ENCODE measurements at regions not wholly inside any gene's neighbourhood (a gene's known extent, or its start where the extent isn't known, plus 50 kb on each side); places are given as distances from the start of the nearest gene placed in this dataset.
"Not testable (repeated sequence)": the region's sequence is repeated elsewhere in the genome, so short reads cannot be mapped to it uniquely, and the experiment has no call there.

DNA sequence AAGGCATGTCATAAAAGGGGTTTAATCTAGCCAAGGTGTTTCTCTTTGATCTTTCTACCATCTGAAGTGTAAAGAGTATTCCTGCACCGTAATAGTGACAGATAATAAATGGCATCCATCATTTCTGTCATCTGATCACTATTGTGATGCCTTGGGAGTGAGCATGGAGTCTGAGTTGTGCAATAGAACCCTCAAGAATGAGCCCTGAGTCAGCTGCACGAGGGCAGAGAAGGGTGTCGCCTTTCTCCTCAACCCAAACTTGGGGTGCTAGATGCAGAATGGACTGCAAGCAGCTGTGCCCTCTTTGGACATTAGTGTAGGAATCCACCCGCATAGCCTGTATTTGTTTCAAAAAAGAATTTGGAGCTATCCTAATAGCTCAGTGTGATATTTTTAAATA lies 115.2 kb downstream of the ZNF37A start:
- H3K27ac ChIP-seq (ENCODE audit: low read depth, low read length) = no peak overlapping the region
- H3K27me3 ChIP-seq (ENCODE audit: control insufficient read depth, insufficient read depth, low read length) = no peaks in the 10 kb centered on the region
- no peaks in the 10 kb centered on the region for H3K4me1 ChIP-seq (ENCODE audit: control insufficient read depth, insufficient read depth, low read length)
- no peaks in the 10 kb centered on the region for H3K36me3 ChIP-seq (ENCODE audit: control insufficient read depth, insufficient read depth, low read length)
- peaks cover 36% of the 10 kb centered on the region; the same call in 1 of the 2 replicates for H3K9me3 ChIP-seq (ENCODE audit: control insufficient read depth, insufficient read depth, low read depth, low read length)
- no peak overlapping the region for H3K4me3 ChIP-seq (ENCODE audit: low read depth, low read length)
- no peak overlapping the region for H3K9ac ChIP-seq (ENCODE audit: low read length)

DNA sequence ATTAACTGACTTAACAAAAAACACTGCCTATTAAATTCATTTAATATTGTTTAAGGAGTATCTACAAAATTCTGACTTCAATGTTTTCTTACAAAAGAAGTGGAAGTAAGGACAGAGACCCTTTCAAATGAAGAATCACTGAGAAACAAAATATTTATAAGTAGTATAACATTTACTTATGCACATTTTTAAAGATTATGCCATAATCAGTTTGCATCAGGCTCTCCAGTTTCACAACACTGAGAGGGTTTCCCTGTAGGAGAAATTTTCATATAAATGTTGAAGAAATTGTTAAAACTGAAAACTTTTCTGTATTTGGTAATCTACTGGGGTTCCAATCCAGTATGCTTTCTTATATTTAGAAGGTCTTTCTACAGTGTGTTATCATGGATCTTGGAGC lies 115.6 kb downstream of the ZNF37A start:
- H3K9me3 ChIP-seq (ENCODE audit: control insufficient read depth, insufficient read depth, low read depth, low read length) = peaks cover 34% of the 10 kb centered on the region; the same call in 1 of the 2 replicates
- H3K27ac ChIP-seq (ENCODE audit: low read depth, low read length); H3K4me1 ChIP-seq (ENCODE audit: control insufficient read depth, insufficient read depth, low read length); H3K36me3 ChIP-seq (ENCODE audit: control insufficient read depth, insufficient read depth, low read length); H3K4me3 ChIP-seq (ENCODE audit: low read depth, low read length); H3K27me3 ChIP-seq (ENCODE audit: control insufficient read depth, insufficient read depth, low read length); H3K9ac ChIP-seq (ENCODE audit: low read length): not testable (repeated sequence)

DNA sequence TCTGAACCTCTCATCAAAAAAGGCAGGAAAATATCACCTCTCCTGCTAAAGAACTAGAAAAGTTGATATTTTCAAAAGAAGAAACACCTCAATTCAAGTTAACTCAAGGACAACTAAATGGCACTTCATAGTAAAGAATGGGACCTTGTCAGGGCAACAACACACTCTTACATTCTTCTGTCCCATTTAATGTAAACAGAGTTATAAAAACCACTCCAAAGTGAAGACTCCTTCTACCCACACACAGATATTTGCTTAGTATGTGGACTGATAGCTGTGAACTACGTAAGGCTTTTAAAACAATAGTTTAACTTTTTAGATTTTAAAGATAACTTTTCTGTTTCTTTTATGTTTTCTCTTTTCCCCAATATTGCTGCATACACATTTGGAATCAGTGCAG lies 118.3 kb downstream of the ZNF37A start:
- H3K9ac ChIP-seq (ENCODE audit: low read length) = no peak overlapping the region
- no peak overlapping the region for H3K4me3 ChIP-seq (ENCODE audit: low read depth, low read length)
- peaks cover 38% of the 10 kb centered on the region; the same call in 1 of the 2 replicates for H3K9me3 ChIP-seq (ENCODE audit: control insufficient read depth, insufficient read depth, low read depth, low read length)
- no peak overlapping the region for H3K27ac ChIP-seq (ENCODE audit: low read depth, low read length)
- H3K4me1 ChIP-seq (ENCODE audit: control insufficient read depth, insufficient read depth, low read length) = no peaks in the 10 kb centered on the region
- H3K36me3 ChIP-seq (ENCODE audit: control insufficient read depth, insufficient read depth, low read length) = no peaks in the 10 kb centered on the region
- no peaks in the 10 kb centered on the region for H3K27me3 ChIP-seq (ENCODE audit: control insufficient read depth, insufficient read depth, low read length)

DNA sequence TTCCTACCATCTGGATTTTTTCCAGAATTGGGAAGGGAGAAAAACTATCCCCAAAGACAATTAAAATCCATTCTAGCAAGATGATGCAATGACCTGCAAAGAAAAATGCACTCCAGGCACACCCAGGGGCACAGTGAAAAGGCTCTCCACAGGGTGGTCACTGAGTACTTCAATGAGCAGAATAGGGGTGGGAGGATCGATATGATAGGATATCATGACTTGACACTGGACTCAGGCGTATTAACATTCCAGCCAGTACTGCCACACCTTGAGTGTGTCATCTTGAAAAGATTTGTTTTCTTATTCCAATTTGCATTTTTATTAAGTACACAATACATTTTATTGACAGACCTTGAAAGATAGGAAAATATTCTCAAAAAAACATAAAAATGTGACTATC lies 132.2 kb downstream of the ZNF37A start:
- Histone ChIP-seq H3K27ac (ENCODE audit: low read depth, low read length) (no peak overlapping the region), H3K9me3 (ENCODE audit: control insufficient read depth, insufficient read depth, low read depth, low read length) (peaks cover 46% of the 10 kb centered on the region; the same call in 1 of the 2 replicates), H3K36me3 (ENCODE audit: control insufficient read depth, insufficient read depth, low read length) (no peaks in the 10 kb centered on the region), H3K4me3 (ENCODE audit: low read depth, low read length) (no peak overlapping the region), H3K9ac (ENCODE audit: low read length) (no peak overlapping the region), H3K27me3 (ENCODE audit: control insufficient read depth, insufficient read depth, low read length) (no peaks in the 10 kb centered on the region), H3K4me1 (ENCODE audit: control insufficient read depth, insufficient read depth, low read length) (no peaks in the 10 kb centered on the region)

DNA sequence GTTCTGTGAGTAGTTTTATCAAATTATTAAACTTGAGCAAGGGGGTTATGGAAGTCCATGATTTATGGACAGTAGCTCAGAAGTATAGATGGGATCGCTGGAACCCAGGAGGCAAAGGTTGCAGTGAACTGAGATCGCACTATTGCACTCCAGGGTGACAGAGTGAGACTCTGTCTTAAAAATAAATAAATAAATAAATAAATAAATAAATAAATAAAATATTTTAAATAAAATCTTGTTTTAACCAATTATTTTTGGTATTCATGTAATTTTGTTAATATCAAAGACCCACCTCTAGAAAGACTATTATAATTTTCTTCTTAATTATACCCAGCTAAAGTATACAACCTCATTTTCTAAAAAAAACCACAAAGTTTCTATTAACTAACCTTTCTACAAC lies 134.3 kb downstream of the ZNF37A start:
- H3K9ac ChIP-seq (ENCODE audit: low read length) = no peak overlapping the region
- no peak overlapping the region for H3K27ac ChIP-seq (ENCODE audit: low read depth, low read length)
- H3K4me1 ChIP-seq (ENCODE audit: control insufficient read depth, insufficient read depth, low read length) = no peaks in the 10 kb centered on the region
- H3K9me3 ChIP-seq (ENCODE audit: control insufficient read depth, insufficient read depth, low read depth, low read length) = peaks cover 37% of the 10 kb centered on the region; the same call in 1 of the 2 replicates
- H3K4me3 ChIP-seq (ENCODE audit: low read depth, low read length) = no peak overlapping the region
- H3K27me3 ChIP-seq (ENCODE audit: control insufficient read depth, insufficient read depth, low read length) = no peaks in the 10 kb centered on the region
- no peaks in the 10 kb centered on the region for H3K36me3 ChIP-seq (ENCODE audit: control insufficient read depth, insufficient read depth, low read length)

DNA sequence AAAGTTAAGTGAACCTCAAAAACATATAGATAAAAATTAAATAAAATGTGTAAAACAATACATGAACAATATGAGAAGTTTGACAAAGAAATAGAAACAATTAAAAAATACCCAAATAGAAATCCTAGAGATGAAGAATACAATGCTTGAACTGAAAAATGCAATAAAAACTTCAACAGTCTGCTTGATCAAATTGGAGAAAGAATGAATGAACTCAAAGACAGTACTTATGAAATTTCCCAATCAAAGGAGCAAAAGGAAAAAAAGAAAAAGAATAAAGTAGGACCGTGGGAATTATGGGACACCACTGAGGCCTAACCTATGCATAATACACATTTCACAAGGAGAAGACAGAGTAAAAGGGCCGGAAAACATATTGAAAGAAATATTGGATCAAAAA lies 144.3 kb downstream of the ZNF37A start:
- not testable (repeated sequence) for H3K9ac ChIP-seq (ENCODE audit: low read length); H3K4me1 ChIP-seq (ENCODE audit: control insufficient read depth, insufficient read depth, low read length); H3K9me3 ChIP-seq (ENCODE audit: control insufficient read depth, insufficient read depth, low read depth, low read length); H3K27me3 ChIP-seq (ENCODE audit: control insufficient read depth, insufficient read depth, low read length); H3K4me3 ChIP-seq (ENCODE audit: low read depth, low read length); H3K36me3 ChIP-seq (ENCODE audit: control insufficient read depth, insufficient read depth, low read length); H3K27ac ChIP-seq (ENCODE audit: low read depth, low read length)

DNA sequence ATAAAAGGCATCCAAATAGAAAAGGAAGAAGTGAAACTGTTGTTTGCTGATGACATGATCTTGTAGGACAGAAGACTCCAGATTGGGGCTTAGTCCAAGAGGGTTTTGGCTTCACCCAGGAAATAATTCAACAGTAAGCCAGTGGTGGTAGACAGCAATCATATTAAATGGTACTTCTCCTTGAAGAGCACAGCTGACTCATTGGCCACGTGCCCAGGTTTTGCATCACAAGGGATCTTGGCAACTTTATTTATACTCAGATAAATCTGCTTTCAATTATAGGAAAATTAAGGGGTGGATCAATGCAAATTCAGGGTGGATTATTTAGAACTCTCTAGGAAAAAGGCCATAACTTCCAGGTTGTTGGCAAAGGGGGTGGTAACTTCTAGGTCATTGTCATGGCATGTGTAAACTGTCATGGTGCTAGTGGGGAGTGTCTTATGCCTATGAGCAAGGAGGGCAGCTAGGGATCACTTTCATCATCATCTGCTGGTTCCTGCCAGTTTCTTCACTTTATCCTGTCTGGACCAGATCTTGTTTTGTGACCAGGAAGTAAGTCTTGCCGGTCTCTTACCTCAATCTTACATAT lies 148.0 kb downstream of the ZNF37A start:
- not testable (repeated sequence) for H3K36me3 ChIP-seq (ENCODE audit: control insufficient read depth, insufficient read depth, low read length); H3K27me3 ChIP-seq (ENCODE audit: control insufficient read depth, insufficient read depth, low read length); H3K4me1 ChIP-seq (ENCODE audit: control insufficient read depth, insufficient read depth, low read length); H3K9ac ChIP-seq (ENCODE audit: low read length); H3K27ac ChIP-seq (ENCODE audit: low read depth, low read length); H3K4me3 ChIP-seq (ENCODE audit: low read depth, low read length)
- peaks cover 15% of the 10 kb centered on the region; the same call in 1 of the 2 replicates for H3K9me3 ChIP-seq (ENCODE audit: control insufficient read depth, insufficient read depth, low read depth, low read length)

DNA sequence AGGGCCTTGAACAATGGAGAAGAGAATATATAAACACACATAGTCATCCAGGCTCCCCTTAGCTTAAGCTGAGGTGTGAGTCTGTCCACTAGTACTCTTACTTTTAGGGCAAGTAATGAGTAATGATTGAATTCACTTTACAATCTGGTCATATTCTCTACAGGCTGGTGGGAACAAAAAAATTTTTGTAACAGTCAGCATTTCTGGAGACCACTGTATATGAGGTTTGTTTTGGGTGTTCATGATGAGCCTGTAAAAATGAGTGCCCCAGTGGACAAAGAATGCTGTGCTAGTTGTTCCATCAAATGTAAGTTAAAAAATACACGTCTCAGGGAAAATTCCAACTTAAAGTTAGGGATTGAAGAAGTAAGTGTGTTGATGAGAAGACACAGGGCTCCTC lies 154.0 kb downstream of the ZNF37A start:
- H3K36me3 ChIP-seq (ENCODE audit: control insufficient read depth, insufficient read depth, low read length); H3K27me3 ChIP-seq (ENCODE audit: control insufficient read depth, insufficient read depth, low read length); H3K9ac ChIP-seq (ENCODE audit: low read length); H3K27ac ChIP-seq (ENCODE audit: low read depth, low read length); H3K4me1 ChIP-seq (ENCODE audit: control insufficient read depth, insufficient read depth, low read length); H3K4me3 ChIP-seq (ENCODE audit: low read depth, low read length): not testable (repeated sequence)
- H3K9me3 ChIP-seq (ENCODE audit: control insufficient read depth, insufficient read depth, low read depth, low read length) = peaks cover 21% of the 10 kb centered on the region; the same call in 1 of the 2 replicates

DNA sequence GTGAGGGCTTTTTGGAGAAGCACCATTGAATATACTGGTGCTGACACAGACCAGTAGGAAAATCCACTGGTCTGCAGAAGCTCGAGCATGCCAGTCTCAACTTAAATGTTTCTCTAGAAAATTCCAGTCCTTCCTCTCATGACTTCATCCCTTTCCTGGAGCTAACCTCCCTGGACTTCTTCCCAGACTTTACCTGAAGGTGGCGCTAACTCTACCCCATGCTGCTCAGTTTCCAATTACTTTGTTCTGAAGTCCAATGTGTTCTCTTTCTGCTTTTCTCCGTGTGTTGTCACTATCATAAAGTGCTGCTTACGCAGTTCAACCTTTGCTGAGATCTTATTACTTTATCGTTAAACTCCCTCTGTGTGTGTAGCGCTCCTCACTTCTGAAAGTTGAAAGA lies 158.4 kb downstream of the ZNF37A start:
- H3K4me3 ChIP-seq (ENCODE audit: low read depth, low read length); H3K27me3 ChIP-seq (ENCODE audit: control insufficient read depth, insufficient read depth, low read length); H3K27ac ChIP-seq (ENCODE audit: low read depth, low read length); H3K36me3 ChIP-seq (ENCODE audit: control insufficient read depth, insufficient read depth, low read length); H3K9ac ChIP-seq (ENCODE audit: low read length); H3K4me1 ChIP-seq (ENCODE audit: control insufficient read depth, insufficient read depth, low read length): not testable (repeated sequence)
- H3K9me3 ChIP-seq (ENCODE audit: control insufficient read depth, insufficient read depth, low read depth, low read length) = peaks cover 26% of the 10 kb centered on the region; the same call in 1 of the 2 replicates

DNA sequence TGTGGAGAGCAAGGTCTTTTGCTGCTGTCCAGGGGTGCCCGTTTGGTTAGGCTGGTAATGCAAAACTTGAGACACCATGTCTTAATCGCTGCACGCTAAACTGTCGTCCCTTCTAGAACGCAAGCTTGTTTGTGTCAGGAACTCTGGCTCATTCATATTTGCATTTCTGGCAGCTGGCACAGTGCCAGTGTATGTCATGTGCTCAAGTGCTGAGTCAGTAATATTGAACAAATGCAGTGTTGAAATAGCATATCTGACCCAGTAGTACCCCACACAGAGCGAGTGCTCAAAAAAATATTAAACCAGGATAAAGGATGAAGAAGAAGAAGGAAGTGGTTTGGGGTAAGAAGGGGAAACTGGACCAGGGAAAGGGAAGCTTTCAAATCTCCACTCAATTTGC lies 173.4 kb downstream of the ZNF37A start:
- peaks cover 24% of the 10 kb centered on the region; the same call in 1 of the 2 replicates for H3K9me3 ChIP-seq (ENCODE audit: control insufficient read depth, insufficient read depth, low read depth, low read length)
- H3K36me3 ChIP-seq (ENCODE audit: control insufficient read depth, insufficient read depth, low read length); H3K4me1 ChIP-seq (ENCODE audit: control insufficient read depth, insufficient read depth, low read length); H3K27ac ChIP-seq (ENCODE audit: low read depth, low read length); H3K4me3 ChIP-seq (ENCODE audit: low read depth, low read length); H3K27me3 ChIP-seq (ENCODE audit: control insufficient read depth, insufficient read depth, low read length); H3K9ac ChIP-seq (ENCODE audit: low read length): not testable (repeated sequence)

DNA sequence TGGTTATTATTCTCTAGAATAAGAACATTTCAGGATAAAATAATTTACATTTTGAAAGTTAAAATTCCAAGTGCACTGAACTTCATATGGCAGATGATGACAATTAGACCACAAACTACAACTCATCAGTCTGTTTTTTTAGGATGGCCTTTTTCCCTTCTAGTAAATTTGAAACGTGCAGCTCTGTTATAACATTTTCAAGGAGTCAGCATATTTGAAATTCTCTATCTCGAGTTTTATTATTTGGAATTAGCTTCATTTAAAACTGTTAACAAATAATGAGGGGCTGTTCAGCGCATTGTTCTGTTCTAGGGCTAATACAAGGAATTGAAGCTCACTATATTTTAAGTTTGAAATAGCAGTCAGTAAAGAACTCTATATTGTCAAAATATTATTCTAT lies 176.9 kb downstream of the ZNF37A start:
- peaks cover 18% of the 10 kb centered on the region; the same call in 1 of the 2 replicates for H3K9me3 ChIP-seq (ENCODE audit: control insufficient read depth, insufficient read depth, low read depth, low read length)
- not testable (repeated sequence) for H3K27ac ChIP-seq (ENCODE audit: low read depth, low read length); H3K4me1 ChIP-seq (ENCODE audit: control insufficient read depth, insufficient read depth, low read length); H3K27me3 ChIP-seq (ENCODE audit: control insufficient read depth, insufficient read depth, low read length); H3K36me3 ChIP-seq (ENCODE audit: control insufficient read depth, insufficient read depth, low read length); H3K4me3 ChIP-seq (ENCODE audit: low read depth, low read length); H3K9ac ChIP-seq (ENCODE audit: low read length)

DNA sequence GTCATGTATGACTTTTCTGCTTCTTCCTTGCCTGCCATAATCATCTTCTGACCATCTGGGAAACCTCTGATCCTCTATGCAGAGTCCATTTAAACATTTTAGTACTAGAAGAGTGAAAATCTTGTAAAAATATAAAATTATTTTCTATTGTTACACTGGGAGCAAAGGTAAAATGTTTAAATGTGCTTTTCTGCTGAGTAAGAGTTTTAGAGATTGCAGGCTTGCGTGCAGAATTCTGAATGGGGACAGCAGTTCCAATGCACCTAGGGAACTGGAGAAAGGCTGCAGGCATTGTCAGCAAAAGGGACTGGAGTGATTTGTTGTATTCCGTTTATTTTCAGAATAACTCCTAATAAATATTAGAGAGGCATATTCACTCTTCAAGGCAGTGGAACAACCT lies 180.7 kb downstream of the ZNF37A start:
- H3K9ac ChIP-seq (ENCODE audit: low read length); H3K27ac ChIP-seq (ENCODE audit: low read depth, low read length); H3K4me3 ChIP-seq (ENCODE audit: low read depth, low read length); H3K36me3 ChIP-seq (ENCODE audit: control insufficient read depth, insufficient read depth, low read length); H3K27me3 ChIP-seq (ENCODE audit: control insufficient read depth, insufficient read depth, low read length); H3K4me1 ChIP-seq (ENCODE audit: control insufficient read depth, insufficient read depth, low read length); H3K9me3 ChIP-seq (ENCODE audit: control insufficient read depth, insufficient read depth, low read depth, low read length): not testable (repeated sequence)

Measured in HUES6 (cell line).